ENCODE measurements at regions not wholly inside any gene's neighbourhood (a gene's known extent, or its start where the extent isn't known, plus 50 kb on each side); places are given as distances from the start of the nearest gene placed in this dataset.

DNA sequence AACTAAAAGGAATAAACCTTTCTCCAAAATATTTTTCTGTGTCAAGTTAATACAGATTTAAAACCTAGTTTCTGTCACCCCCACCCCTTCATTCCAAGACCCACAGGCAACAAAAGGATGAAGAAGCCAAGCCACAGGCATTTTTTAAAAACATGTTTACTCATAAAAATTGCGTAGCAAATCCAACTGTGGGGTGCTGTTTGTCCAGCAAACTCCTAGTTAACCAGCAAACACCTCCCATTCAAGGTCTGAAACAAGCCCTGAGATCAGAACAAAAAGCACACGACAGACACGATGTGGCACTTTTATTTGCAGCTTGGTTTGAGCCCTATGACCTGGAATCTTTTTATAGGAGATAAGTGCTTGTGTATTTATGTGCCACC lies 149.9 kb upstream of the CAMK1G start:
- H3K27me3 Mint-ChIP-seq (ENCODE audit: insufficient read depth, low read depth, poor library complexity) = peaks cover 13% of the 10 kb centered on the region
- peaks cover 70% of the 10 kb centered on the region for H3K4me1 Mint-ChIP-seq
- no peaks in the 10 kb centered on the region; the same call in 2 of the 3 replicates for H3K9me3 Mint-ChIP-seq
- no peaks in the 10 kb centered on the region for H4K20me1 ChIP-seq (replicated peaks; ENCODE audit: insufficient read depth)
- H3K4me3 ChIP-seq = no peak overlapping the region
- H3K27ac Mint-ChIP-seq = peak overlapping the region; percentile 98
- no peaks in the 10 kb centered on the region for H3K36me3 ChIP-seq (ENCODE audit: insufficient read depth)
- H3K4me2 ChIP-seq = 0 out of 2 replicates have a peak overlapping the region, but pooled peaks have one; percentile 34
- DNase-seq (ENCODE audit: low spot score) (no peak), ATAC-seq (no peak)
- H3K4me1 ChIP-seq (ENCODE audit: insufficient read depth) = peaks cover 59% of the 10 kb centered on the region
- no peaks in the 10 kb centered on the region for H3K9me2 ChIP-seq (ENCODE audit: insufficient read depth)
- no peaks in the 10 kb centered on the region for H3F3A ChIP-seq (replicated peaks; ENCODE audit: low read depth)
- peaks cover 16% of the 10 kb centered on the region for H3K79me2 ChIP-seq (replicated peaks; ENCODE audit: insufficient read depth)
- H3K27me3 ChIP-seq (ENCODE audit: insufficient read depth) = no peaks in the 10 kb centered on the region
- no peak overlapping the region for H2AFZ ChIP-seq
- peak overlapping the region; percentile 44 for H3K4me3 Mint-ChIP-seq
- H3K27ac ChIP-seq (ENCODE audit: low read depth) = peak overlapping the region; percentile 96
- peaks cover 26% of the 10 kb centered on the region for H3K36me3 Mint-ChIP-seq (ENCODE audit: low read depth)
- TF ChIP-seq, protein P1, sequence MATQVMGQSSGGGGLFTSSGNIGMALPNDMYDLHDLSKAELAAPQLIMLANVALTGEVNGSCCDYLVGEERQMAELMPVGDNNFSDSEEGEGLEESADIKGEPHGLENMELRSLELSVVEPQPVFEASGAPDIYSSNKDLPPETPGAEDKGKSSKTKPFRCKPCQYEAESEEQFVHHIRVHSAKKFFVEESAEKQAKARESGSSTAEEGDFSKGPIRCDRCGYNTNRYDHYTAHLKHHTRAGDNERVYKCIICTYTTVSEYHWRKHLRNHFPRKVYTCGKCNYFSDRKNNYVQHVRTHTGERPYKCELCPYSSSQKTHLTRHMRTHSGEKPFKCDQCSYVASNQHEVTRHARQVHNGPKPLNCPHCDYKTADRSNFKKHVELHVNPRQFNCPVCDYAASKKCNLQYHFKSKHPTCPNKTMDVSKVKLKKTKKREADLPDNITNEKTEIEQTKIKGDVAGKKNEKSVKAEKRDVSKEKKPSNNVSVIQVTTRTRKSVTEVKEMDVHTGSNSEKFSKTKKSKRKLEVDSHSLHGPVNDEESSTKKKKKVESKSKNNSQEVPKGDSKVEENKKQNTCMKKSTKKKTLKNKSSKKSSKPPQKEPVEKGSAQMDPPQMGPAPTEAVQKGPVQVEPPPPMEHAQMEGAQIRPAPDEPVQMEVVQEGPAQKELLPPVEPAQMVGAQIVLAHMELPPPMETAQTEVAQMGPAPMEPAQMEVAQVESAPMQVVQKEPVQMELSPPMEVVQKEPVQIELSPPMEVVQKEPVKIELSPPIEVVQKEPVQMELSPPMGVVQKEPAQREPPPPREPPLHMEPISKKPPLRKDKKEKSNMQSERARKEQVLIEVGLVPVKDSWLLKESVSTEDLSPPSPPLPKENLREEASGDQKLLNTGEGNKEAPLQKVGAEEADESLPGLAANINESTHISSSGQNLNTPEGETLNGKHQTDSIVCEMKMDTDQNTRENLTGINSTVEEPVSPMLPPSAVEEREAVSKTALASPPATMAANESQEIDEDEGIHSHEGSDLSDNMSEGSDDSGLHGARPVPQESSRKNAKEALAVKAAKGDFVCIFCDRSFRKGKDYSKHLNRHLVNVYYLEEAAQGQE (IDR thresholded peaks at IDR 0.05; ENCODE audit: unreplicated experiment) = no peak
- TF ChIP-seq EZH2phosphoT487 (IDR thresholded peaks at IDR 0.05; ENCODE audit: unreplicated experiment) (no peak), ZNF114 (CRISPR knock-in tag; IDR thresholded peaks at IDR 0.05) (no peak), CREB1 (CRISPR knock-in tag; IDR thresholded peaks at IDR 0.05; ENCODE audit: low read depth) (no peak), POLR2AphosphoS5 (IDR thresholded peaks at IDR 0.05; ENCODE audit: low read depth) (no peak), ZNF331 (CRISPR knock-in tag; IDR thresholded peaks at IDR 0.05; ENCODE audit: low read depth) (no peak), NANOG (IDR thresholded peaks at IDR 0.05; ENCODE audit: borderline replicate concordance) (no peak), STAT1 (IDR thresholded peaks at IDR 0.05; ENCODE audit: unreplicated experiment) (no peak), JUNB (IDR thresholded peaks at IDR 0.05; ENCODE audit: unreplicated experiment) (no peak), EZH2 (IDR thresholded peaks at IDR 0.05; ENCODE audit: low read depth, unreplicated experiment) (no peak)
- TF ChIP-seq, protein P2, sequence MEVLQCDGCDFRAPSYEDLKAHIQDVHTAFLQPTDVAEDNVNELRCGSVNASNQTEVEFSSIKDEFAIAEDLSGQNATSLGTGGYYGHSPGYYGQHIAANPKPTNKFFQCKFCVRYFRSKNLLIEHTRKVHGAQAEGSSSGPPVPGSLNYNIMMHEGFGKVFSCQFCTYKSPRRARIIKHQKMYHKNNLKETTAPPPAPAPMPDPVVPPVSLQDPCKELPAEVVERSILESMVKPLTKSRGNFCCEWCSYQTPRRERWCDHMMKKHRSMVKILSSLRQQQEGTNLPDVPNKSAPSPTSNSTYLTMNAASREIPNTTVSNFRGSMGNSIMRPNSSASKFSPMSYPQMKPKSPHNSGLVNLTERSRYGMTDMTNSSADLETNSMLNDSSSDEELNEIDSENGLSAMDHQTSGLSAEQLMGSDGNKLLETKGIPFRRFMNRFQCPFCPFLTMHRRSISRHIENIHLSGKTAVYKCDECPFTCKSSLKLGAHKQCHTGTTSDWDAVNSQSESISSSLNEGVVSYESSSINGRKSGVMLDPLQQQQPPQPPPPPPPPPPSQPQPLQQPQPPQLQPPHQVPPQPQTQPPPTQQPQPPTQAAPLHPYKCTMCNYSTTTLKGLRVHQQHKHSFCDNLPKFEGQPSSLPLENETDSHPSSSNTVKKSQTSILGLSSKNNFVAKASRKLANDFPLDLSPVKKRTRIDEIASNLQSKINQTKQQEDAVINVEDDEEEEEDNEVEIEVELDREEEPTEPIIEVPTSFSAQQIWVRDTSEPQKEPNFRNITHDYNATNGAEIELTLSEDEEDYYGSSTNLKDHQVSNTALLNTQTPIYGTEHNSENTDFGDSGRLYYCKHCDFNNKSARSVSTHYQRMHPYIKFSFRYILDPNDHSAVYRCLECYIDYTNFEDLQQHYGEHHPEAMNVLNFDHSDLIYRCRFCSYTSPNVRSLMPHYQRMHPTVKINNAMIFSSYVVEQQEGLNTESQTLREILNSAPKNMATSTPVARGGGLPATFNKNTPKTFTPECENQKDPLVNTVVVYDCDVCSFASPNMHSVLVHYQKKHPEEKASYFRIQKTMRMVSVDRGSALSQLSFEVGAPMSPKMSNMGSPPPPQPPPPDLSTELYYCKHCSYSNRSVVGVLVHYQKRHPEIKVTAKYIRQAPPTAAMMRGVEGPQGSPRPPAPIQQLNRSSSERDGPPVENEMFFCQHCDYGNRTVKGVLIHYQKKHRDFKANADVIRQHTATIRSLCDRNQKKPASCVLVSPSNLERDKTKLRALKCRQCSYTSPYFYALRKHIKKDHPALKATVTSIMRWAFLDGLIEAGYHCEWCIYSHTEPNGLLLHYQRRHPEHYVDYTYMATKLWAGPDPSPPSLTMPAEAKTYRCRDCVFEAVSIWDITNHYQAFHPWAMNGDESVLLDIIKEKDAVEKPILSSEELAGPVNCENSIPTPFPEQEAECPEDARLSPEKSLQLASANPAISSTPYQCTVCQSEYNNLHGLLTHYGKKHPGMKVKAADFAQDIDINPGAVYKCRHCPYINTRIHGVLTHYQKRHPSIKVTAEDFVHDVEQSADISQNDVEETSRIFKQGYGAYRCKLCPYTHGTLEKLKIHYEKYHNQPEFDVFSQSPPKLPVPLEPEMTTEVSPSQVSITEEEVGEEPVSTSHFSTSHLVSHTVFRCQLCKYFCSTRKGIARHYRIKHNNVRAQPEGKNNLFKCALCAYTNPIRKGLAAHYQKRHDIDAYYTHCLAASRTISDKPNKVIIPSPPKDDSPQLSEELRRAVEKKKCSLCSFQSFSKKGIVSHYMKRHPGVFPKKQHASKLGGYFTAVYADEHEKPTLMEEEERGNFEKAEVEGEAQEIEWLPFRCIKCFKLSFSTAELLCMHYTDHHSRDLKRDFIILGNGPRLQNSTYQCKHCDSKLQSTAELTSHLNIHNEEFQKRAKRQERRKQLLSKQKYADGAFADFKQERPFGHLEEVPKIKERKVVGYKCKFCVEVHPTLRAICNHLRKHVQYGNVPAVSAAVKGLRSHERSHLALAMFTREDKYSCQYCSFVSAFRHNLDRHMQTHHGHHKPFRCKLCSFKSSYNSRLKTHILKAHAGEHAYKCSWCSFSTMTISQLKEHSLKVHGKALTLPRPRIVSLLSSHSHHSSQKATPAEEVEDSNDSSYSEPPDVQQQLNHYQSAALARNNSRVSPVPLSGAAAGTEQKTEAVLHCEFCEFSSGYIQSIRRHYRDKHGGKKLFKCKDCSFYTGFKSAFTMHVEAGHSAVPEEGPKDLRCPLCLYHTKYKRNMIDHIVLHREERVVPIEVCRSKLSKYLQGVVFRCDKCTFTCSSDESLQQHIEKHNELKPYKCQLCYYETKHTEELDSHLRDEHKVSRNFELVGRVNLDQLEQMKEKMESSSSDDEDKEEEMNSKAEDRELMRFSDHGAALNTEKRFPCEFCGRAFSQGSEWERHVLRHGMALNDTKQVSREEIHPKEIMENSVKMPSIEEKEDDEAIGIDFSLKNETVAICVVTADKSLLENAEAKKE (CRISPR knock-in tag; IDR thresholded peaks at IDR 0.05) = no peak
- TF ChIP-seq, protein P3, sequence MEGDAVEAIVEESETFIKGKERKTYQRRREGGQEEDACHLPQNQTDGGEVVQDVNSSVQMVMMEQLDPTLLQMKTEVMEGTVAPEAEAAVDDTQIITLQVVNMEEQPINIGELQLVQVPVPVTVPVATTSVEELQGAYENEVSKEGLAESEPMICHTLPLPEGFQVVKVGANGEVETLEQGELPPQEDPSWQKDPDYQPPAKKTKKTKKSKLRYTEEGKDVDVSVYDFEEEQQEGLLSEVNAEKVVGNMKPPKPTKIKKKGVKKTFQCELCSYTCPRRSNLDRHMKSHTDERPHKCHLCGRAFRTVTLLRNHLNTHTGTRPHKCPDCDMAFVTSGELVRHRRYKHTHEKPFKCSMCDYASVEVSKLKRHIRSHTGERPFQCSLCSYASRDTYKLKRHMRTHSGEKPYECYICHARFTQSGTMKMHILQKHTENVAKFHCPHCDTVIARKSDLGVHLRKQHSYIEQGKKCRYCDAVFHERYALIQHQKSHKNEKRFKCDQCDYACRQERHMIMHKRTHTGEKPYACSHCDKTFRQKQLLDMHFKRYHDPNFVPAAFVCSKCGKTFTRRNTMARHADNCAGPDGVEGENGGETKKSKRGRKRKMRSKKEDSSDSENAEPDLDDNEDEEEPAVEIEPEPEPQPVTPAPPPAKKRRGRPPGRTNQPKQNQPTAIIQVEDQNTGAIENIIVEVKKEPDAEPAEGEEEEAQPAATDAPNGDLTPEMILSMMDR (conservative IDR thresholded peaks at IDR 0.05; ENCODE audit: low read depth in 2 of 2) = no peak
- TF ChIP-seq, protein P4, sequence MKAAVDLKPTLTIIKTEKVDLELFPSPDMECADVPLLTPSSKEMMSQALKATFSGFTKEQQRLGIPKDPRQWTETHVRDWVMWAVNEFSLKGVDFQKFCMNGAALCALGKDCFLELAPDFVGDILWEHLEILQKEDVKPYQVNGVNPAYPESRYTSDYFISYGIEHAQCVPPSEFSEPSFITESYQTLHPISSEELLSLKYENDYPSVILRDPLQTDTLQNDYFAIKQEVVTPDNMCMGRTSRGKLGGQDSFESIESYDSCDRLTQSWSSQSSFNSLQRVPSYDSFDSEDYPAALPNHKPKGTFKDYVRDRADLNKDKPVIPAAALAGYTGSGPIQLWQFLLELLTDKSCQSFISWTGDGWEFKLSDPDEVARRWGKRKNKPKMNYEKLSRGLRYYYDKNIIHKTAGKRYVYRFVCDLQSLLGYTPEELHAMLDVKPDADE (IDR thresholded peaks at IDR 0.05) = no peak

Measured in GM23338 (cell line).